Colonic mucosa (tissue), 4 donors: ENCODE measurements at regions not wholly inside any gene's neighbourhood (a gene's known extent, or its start where the extent isn't known, plus 50 kb on each side); places are given as distances from the start of the nearest gene placed in this dataset.

Experiments
- DNase-seq: peaks from one replicate; pipeline ENCODE4 v3.0.0-alpha.2; 2020
- H3K27ac ChIP-seq: fragments of 200-600 bp; one replicate; pipeline ENCODE4 v1.8.0; 2021
- H3K27me3 ChIP-seq: fragments of 200-600 bp; one replicate; pipeline ENCODE4 v1.8.0; 2021
- H3K36me3 ChIP-seq: fragments of 200-600 bp; one replicate; pipeline ENCODE4 v1.8.0; 2021
- H3K4me1 ChIP-seq: fragments of 200-600 bp; one replicate; pipeline ENCODE4 v1.8.0; 2021; ENCODE audit warnings: mild to moderate bottlenecking
- H3K4me3 ChIP-seq: fragments of 200-600 bp; one replicate; pipeline ENCODE4 v1.8.0; 2021
- H3K9ac ChIP-seq, 2 donors: one replicate each; pipeline ENCODE4 v1.7.0; 2013; ENCODE audit warnings: control low read depth in 2 of 2, low read depth in 2 of 2, low read length in 2 of 2
- H3K9me3 ChIP-seq: fragments of 200-600 bp; one replicate; pipeline ENCODE4 v1.8.0; 2021
- intact Hi-C: fragments of 100-400 bp; cut with DNase I; formaldehyde crosslinking; loops from one replicate; pipeline ENCODE4 v1.14.1; 2022
- TF ChIP-seq, protein P1 (sequence below): fragments of 200-600 bp; IDR thresholded peaks from one replicate; pipeline ENCODE4 v1.8.0; 2022; ENCODE audit warnings: antibody characterized with exemption, mild to moderate bottlenecking
- donor health status: healthy.
- donor health status: DM: no; HTN: no; CAD: no.
- donor health status: DM: no; HTN: no; CAD: no.

- Histone ChIP-seq H3K9ac (no peak overlapping the region), H3K36me3 (no peaks in the 10 kb centered on the region), H3K4me1 (no peaks in the 10 kb centered on the region), H3K27ac (no peak overlapping the region), H3K27me3 (no peaks in the 10 kb centered on the region), H3K4me3 (no peak overlapping the region), H3K9me3 (no peaks in the 10 kb centered on the region)
- intact Hi-C loops = no loop called here
- TF ChIP-seq, protein P1, sequence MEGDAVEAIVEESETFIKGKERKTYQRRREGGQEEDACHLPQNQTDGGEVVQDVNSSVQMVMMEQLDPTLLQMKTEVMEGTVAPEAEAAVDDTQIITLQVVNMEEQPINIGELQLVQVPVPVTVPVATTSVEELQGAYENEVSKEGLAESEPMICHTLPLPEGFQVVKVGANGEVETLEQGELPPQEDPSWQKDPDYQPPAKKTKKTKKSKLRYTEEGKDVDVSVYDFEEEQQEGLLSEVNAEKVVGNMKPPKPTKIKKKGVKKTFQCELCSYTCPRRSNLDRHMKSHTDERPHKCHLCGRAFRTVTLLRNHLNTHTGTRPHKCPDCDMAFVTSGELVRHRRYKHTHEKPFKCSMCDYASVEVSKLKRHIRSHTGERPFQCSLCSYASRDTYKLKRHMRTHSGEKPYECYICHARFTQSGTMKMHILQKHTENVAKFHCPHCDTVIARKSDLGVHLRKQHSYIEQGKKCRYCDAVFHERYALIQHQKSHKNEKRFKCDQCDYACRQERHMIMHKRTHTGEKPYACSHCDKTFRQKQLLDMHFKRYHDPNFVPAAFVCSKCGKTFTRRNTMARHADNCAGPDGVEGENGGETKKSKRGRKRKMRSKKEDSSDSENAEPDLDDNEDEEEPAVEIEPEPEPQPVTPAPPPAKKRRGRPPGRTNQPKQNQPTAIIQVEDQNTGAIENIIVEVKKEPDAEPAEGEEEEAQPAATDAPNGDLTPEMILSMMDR = no peak
- no peak for DNase-seq
Measured at GRCh38 chr17:13405080-13405479, 196.6 kb downstream of the HS3ST3A1 start.

DNA sequence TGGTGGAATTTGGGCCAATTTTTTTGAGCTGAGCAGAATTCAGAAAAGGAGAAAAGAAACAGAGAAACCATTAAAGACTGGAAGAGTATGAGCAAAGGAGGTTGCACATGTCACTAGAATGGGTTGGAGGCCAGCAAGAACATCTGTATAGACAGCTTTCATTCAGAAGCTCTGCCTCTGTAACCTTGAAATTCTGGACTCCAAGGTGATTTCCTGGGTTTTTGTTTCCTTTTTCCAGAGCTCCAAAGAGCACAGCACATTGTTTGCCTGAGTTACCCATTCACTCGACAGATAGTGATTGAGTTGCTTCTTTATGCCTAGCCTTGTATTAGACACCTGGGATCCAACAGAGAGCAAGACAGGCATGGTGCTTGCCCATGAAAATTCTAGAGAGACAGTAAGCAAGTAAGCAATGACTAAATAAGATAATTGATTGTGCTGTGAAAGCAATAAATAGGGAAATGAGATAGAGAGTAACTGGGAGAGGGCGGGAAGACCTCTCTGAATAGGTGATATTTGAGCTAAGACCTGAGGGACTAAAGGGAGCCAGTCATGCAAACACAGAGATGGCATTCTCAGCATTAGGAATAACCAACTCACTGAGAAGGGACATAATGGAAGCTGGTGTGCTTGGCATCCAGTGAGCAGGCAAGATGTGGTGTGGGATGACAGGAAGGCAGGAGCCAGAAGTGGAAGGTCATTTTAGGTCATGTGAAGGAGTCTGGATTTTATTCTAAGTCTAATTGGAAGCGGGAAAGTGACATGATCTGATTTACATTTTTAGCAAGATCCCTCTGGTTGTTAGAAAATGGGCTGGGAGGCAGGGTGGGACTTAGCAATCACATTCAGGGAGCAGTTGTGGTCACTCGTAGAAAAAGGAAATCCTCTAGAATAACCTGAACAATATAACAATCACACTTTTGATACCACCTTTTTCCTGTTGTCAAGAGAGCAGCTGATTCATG lies 197.5 kb downstream of the HS3ST3A1 start:
- H3K4me1 ChIP-seq = no peaks in the 10 kb centered on the region
- TF ChIP-seq, protein P1 = no peak
- intact Hi-C loops = no loop called here
- H3K4me3 ChIP-seq = no peak overlapping the region
- H3K27me3 ChIP-seq = no peaks in the 10 kb centered on the region
- no peaks in the 10 kb centered on the region for H3K36me3 ChIP-seq
- DNase-seq = no peak
- H3K9me3 ChIP-seq = no peaks in the 10 kb centered on the region
- H3K27ac ChIP-seq = no peak overlapping the region
- no peak overlapping the region for H3K9ac ChIP-seq

GRCh38 chr17:13400491-13400890 lies 201.2 kb downstream of the HS3ST3A1 start:
- H3K27ac ChIP-seq = no peak overlapping the region
- no peaks in the 10 kb centered on the region for H3K4me1 ChIP-seq
- TF ChIP-seq, protein P1 = no peak
- no peaks in the 10 kb centered on the region for H3K36me3 ChIP-seq
- H3K4me3 ChIP-seq = no peak overlapping the region
- H3K27me3 ChIP-seq = no peaks in the 10 kb centered on the region
- H3K9me3 ChIP-seq = no peaks in the 10 kb centered on the region
- DNase-seq = no peak
- no peak overlapping the region for H3K9ac ChIP-seq
- intact Hi-C loops = no loop called here

- Histone ChIP-seq H3K27ac (no peak overlapping the region), H3K36me3 (no peaks in the 10 kb centered on the region), H3K9ac (no peak overlapping the region), H3K9me3 (no peaks in the 10 kb centered on the region), H3K27me3 (no peaks in the 10 kb centered on the region), H3K4me1 (no peaks in the 10 kb centered on the region), H3K4me3 (no peak overlapping the region)
- TF ChIP-seq, protein P1 = no peak
- intact Hi-C loops = no loop called here
- no peak for DNase-seq
Measured at GRCh38 chr17:13398853-13399252, 202.9 kb downstream of the HS3ST3A1 start.

- Histone ChIP-seq H3K27ac (no peak overlapping the region), H3K9me3 (no peaks in the 10 kb centered on the region), H3K4me1 (no peaks in the 10 kb centered on the region), H3K9ac (no peak overlapping the region), H3K36me3 (no peaks in the 10 kb centered on the region), H3K27me3 (no peaks in the 10 kb centered on the region), H3K4me3 (no peak overlapping the region)
- TF ChIP-seq, protein P1 = no peak
- intact Hi-C loops = no loop called here
- DNase-seq = no peak
Measured at GRCh38 chr17:13398091-13398490, 203.6 kb downstream of the HS3ST3A1 start.
